ENCODE measurements at regions not wholly inside any gene's neighbourhood (a gene's known extent, or its start where the extent isn't known, plus 50 kb on each side); places are given as distances from the start of the nearest gene placed in this dataset.

GRCh38 chr13:22027566-22027965 lies 356.7 kb downstream of the FGF9 start:
- no peak for TF ChIP-seq CTCF (IDR thresholded peaks at IDR 0.05)
- no peak for TF ChIP-seq POLR2A (IDR thresholded peaks at IDR 0.05)
